ENCODE measurements at regions not wholly inside any gene's neighbourhood (a gene's known extent, or its start where the extent isn't known, plus 50 kb on each side); places are given as distances from the start of the nearest gene placed in this dataset.

DNA sequence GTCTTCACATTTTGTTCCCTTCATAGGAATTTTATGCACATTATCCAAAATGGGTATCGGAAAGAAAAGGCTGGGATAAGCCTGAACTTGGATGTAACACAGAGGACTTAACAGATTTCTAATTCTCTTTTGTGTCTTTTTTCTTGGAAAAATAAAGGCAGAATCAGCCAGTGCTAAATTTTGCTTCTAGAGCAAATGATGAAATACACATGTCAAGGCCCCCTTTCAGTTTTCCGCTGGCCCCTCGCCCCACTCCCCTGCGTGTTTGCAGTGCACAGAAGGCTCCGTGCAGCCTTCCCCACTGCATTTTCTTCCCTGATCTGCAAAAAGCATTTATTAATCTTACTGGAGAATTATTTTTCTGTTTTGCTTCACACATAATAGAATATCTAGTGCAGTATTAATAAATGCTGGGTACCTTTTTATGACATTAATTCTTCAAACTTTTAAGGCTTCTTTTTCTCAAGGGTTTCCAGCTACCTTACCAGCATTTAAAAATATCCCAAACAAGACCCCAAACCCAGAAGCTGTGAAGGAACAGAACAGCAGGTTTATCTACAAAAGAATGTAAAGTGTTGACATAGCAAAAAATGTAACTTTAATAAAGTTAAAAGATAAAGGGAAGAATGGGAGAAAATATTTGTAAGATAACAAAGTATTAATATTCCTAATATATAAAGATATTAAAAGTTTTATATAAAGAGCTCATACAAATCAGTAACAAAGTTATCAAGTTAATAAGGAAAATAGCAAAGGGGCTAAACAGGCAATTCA is 81.3 kb upstream of the SPTBN1 start:
- H3K27me3 ChIP-seq, result no peaks in the 10 kb centered on the region
- no peak for TF ChIP-seq POLR2A (IDR thresholded peaks at IDR 0.05)
- TF ChIP-seq, protein P1, sequence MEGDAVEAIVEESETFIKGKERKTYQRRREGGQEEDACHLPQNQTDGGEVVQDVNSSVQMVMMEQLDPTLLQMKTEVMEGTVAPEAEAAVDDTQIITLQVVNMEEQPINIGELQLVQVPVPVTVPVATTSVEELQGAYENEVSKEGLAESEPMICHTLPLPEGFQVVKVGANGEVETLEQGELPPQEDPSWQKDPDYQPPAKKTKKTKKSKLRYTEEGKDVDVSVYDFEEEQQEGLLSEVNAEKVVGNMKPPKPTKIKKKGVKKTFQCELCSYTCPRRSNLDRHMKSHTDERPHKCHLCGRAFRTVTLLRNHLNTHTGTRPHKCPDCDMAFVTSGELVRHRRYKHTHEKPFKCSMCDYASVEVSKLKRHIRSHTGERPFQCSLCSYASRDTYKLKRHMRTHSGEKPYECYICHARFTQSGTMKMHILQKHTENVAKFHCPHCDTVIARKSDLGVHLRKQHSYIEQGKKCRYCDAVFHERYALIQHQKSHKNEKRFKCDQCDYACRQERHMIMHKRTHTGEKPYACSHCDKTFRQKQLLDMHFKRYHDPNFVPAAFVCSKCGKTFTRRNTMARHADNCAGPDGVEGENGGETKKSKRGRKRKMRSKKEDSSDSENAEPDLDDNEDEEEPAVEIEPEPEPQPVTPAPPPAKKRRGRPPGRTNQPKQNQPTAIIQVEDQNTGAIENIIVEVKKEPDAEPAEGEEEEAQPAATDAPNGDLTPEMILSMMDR (IDR thresholded peaks at IDR 0.05), result no peak
- H3K36me3 ChIP-seq, result no peaks in the 10 kb centered on the region
- DNase-seq (no peak), ATAC-seq (no peak)
- H3K9me3 ChIP-seq, result no peaks in the 10 kb centered on the region
- intact Hi-C loops (cut with DNase I), result no loop called here
- H3K4me1 ChIP-seq, result no peaks in the 10 kb centered on the region
- no peak overlapping the region for H3K4me3 ChIP-seq
- no peak overlapping the region for H3K27ac ChIP-seq
- 82% methylated on average over 5 of the region's 5 CpGs for WGBS (ENCODE audit: insufficient coverage, low coverage, low lambda C conversion rate, missing lambda C conversion rate)

GRCh38 chr2:54377451-54377850 is 78.7 kb upstream of the SPTBN1 start:
- Histone ChIP-seq H3K4me3 (no peak overlapping the region), H3K4me1 (no peaks in the 10 kb centered on the region), H3K27ac (no peak overlapping the region), H3K27me3 (no peaks in the 10 kb centered on the region), H3K36me3 (no peaks in the 10 kb centered on the region), H3K9me3 (no peaks in the 10 kb centered on the region)
- no peak for TF ChIP-seq POLR2A (IDR thresholded peaks at IDR 0.05)
- intact Hi-C loops (cut with DNase I), result no loop called here
- ATAC-seq, result no peak
- WGBS (ENCODE audit: insufficient coverage, low coverage, low lambda C conversion rate, missing lambda C conversion rate), result 88% methylated on average over 3 of the region's 3 CpGs
- DNase-seq, result no peak

- H3K4me3 ChIP-seq, result no peak overlapping the region
- TF ChIP-seq POLR2A (IDR thresholded peaks at IDR 0.05), result no peak
- TF ChIP-seq, protein P1 (IDR thresholded peaks at IDR 0.05), result no peak
- no peak for DNase-seq
- 66% methylated on average over 10 of the region's 10 CpGs for WGBS (ENCODE audit: insufficient coverage, low coverage, low lambda C conversion rate, missing lambda C conversion rate)
- no peaks in the 10 kb centered on the region for H3K4me1 ChIP-seq
- H3K9me3 ChIP-seq, result no peaks in the 10 kb centered on the region
- H3K36me3 ChIP-seq, result no peaks in the 10 kb centered on the region
- no peaks in the 10 kb centered on the region for H3K27me3 ChIP-seq
- ATAC-seq, result no peak
- intact Hi-C loops (cut with DNase I), result no loop called here
- H3K27ac ChIP-seq, result no peak overlapping the region
Measured at GRCh38 chr2:54377901-54378493, 78.1 kb upstream of the SPTBN1 start.

DNA sequence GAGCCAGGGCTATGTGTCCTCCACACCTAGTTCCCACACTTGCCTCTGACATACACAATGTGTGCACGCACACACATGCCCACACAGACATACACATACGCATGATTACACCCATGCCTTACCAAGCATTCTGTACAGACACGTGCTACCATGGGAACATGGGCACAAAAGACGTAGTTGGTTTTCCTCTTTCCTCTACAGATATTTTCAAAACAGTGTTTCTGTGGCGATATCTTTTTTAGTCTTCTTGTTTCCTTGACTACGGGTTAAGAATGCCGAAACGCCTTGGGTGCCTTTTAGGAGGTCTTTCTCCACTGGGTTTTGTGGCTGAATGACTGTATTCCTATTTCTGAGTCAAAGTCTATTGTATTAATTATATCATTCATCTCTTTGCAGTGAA is 75.5 kb upstream of the SPTBN1 start:
- WGBS (ENCODE audit: insufficient coverage, low coverage, low lambda C conversion rate, missing lambda C conversion rate), result 97% methylated on average over 8 of the region's 8 CpGs
- ATAC-seq (no peak), DNase-seq (no peak)
- intact Hi-C loops (cut with DNase I), result no loop called here
- Histone ChIP-seq H3K27ac (no peak overlapping the region), H3K36me3 (no peaks in the 10 kb centered on the region), H3K9me3 (no peaks in the 10 kb centered on the region), H3K27me3 (no peaks in the 10 kb centered on the region), H3K4me3 (no peak overlapping the region), H3K4me1 (no peaks in the 10 kb centered on the region)
- TF ChIP-seq, protein P1 (IDR thresholded peaks at IDR 0.05), result no peak

- TF ChIP-seq POLR2A (IDR thresholded peaks at IDR 0.05), result no peak
- WGBS (ENCODE audit: insufficient coverage, low coverage, low lambda C conversion rate, missing lambda C conversion rate), result 61% methylated on average over 5 of the region's 5 CpGs
- no peaks in the 10 kb centered on the region for H3K9me3 ChIP-seq
- DNase-seq (no peak), ATAC-seq (no peak)
- H3K4me3 ChIP-seq, result no peak overlapping the region
- no peak overlapping the region for H3K27ac ChIP-seq
- no peaks in the 10 kb centered on the region for H3K36me3 ChIP-seq
- intact Hi-C loops (cut with DNase I), result no loop called here
- H3K27me3 ChIP-seq, result no peaks in the 10 kb centered on the region
- no peaks in the 10 kb centered on the region for H3K4me1 ChIP-seq
Measured at GRCh38 chr2:54381293-54381692, 74.8 kb upstream of the SPTBN1 start.
